SW 1271 (cell line): ENCODE measurements at regions not wholly inside any gene's neighbourhood (a gene's known extent, or its start where the extent isn't known, plus 50 kb on each side); places are given as distances from the start of the nearest gene placed in this dataset.
"Not testable (repeated sequence)": the region's sequence is repeated elsewhere in the genome, so short reads cannot be mapped to it uniquely, and the experiment has no call there.

Experiments used
- DNase-seq, 2 experiments: peaks; one replicate each; lab custom pipeline; 2025; lab: John Stamatoyannopoulos, UW

DNA sequence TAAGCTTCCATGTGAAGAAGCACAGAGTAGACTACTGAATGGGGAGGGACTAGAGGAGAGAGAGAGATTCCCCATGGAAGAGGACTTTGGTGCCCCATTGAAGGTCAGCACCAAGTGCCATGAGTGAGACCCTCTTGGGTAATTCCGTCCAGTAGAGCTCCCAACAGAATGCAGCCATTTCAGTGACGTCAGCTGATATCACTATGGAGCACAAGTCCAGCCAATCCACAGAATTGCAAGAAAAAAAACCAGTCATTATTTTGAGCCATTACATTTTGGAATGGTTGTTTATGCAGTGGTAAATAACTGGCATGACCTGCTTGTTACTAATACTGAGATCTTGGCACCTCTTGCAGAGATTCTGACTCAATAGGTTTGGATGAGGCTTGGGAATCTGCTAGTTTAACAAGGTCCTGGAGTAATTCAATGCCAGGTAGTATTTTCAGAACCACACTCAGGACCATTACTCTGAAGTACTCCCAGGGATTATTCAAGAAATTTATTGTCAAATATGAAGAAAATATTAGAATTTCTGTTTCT, 52.6 kb upstream of the SP8 start:
- DNase-seq, result no peak

DNA sequence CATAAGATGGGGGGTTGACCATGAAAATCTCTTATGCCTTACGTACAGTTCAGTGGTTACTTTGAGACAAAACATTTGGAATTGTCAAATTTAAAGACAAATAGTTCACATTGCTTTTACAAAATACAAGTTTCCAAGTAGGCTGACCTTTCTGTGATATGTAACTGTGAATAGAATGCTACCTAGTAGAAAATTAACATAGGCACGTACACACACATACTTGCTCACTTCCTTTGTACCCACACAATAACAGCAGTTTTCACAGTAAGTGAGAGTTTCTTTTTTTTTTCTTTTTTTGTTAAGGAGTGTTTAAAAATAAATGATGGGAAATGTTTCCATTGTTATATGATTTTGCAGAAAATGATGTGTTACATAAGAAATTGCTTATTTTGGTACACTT, 53.3 kb upstream of the SP8 start:
- DNase-seq, result no peak

DNA sequence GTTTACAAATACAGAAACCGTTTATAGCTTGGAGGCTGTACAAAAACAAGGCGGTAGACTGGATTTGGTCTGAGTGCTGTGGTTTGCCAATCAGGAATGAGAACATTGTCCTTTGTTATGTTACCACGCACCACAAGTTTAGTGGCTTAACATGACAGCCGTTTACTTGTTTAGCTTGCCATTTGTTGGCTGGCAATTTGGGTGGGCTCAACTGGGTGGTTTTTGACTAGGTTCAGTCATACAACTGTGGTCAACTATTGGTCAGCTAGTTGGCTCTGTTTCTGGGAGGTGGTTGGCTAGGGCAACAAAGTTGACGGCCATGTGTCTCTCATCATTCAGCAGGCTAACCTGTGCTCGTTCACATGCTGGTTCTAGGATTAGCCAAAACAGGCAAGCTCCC, 60.1 kb upstream of the SP8 start:
- DNase-seq, result no peak

DNA sequence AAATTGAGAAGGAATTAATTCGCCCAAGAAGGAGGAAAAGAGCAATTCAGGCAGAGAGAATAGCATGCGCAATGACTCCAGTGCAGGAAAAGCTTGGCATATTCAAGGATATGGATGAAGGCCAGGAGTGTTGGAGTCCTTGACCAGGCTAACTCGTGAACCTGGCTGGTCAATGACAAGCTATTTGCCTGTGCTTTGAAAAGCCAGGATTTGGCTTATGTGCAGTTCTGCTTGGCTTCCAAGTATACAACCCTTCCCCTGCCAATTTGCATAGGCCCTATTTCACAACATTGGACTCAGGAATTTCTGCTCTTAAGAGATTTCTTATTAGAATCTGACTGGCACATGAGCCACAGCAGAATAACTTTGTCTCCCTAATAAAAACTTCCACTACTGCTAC, 72.3 kb upstream of the SP8 start:
- no peak for DNase-seq

- no peak for DNase-seq
Measured at GRCh38 chr7:20861468-20861867, 74.8 kb upstream of the SP8 start.

- DNase-seq, result no peak
Measured at GRCh38 chr7:20862554-20862953, 75.9 kb upstream of the SP8 start.

DNA sequence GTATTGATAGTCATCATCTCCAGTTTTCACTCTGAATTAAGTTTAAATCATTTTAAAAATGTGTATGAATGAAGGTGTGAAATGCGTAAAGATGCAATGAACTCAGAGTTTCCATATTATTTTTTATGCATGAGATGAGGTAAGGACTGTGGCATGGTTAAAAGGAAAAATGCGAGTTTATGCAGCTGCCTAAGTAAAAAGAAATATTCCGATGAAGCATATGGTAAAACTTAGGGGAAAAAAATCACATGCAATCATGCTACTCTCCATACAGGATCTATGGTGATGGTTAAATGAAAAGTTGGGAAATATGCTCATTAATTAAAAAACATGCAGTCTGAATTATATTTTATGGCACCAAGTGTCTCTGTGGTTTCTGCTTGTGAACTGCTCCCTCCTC, 77.5 kb upstream of the SP8 start:
- DNase-seq, result no peak

DNA sequence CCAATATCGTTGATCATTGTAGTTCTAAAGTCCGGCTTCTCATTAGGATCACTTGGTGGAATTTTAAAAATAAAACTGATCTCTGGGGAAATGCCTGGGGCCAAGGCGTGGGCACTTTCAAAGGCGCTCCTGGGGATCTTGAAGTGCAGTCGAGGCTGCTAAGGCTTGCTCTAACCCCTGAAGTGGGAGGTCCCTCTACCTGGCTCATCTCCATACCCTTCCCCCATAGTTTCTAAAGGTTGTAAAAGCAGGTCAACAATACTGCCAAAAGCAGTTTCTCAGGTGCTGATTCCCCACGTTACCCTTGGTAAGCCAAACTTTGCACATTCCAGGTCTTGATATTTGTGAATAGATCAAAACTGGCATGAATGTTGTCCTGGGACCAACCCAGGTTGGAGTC, 79.0 kb upstream of the SP8 start:
- no peak for DNase-seq

GRCh38 chr7:20870977-20871376, 84.3 kb upstream of the SP8 start:
- DNase-seq, result no peak

- DNase-seq, result no peak
Measured at GRCh38 chr7:20892776-20893175, 106.1 kb upstream of the SP8 start.

DNA sequence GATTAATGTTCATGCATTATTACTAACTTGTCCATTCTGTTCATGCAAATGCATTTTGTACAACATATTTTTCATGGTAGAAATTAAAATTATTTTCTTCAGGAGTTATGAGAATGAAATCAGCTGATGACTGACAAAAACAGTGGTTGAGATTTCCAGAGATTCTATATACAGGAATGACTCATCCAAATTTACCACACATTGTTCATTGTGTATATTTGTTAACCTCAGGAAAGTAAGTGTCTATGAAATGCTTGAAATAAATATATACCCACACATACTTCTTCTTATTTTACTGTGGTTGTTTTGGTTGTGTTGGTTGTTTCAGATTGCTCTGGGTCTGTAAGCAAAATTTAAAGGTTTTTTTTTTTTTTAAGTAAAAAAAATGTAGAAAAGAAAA, 108.1 kb upstream of the SP8 start:
- DNase-seq, result no peak

GRCh38 chr7:20895563-20895962, 108.9 kb upstream of the SP8 start:
- no peak for DNase-seq

DNA sequence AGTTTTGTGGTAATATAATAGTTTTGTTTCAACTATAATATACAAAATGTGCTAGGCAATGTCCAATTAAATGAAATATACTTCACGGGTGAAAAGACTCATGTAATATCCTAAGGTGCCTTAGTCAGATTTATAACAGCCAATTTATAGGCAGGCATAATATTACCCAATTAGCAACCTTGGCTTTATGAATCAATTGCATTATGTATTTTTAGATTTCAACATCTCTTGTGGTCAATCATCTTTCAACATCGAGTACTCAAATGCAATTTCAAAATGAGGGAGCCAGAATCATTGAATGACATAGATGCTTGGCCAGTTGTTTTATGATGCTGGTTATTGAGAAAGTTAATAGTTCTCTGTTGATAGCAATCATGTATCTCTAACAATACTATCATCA, 110.3 kb upstream of the SP8 start:
- DNase-seq, result no peak

GRCh38 chr7:20906801-20907453, 120.2 kb upstream of the SP8 start:
- no peak for DNase-seq

DNA sequence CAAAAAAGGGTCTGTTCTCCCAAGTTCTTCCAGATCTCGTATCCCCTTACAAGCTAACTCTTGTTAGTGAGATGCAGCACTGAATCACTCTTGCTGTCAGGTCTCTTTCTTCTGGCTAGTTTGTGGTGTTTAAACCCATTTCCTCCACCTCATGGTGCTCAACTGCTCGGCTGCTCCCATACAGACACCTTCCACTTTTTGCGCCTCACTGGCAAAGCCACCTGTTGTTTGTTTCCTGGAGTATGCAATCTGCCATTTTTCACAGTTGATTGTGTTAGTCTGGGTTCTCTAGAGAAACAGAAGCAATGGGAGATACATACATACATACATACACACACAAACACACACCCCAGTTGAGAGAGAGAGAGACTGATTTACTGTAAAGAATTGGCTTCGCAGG, 124.4 kb upstream of the SP8 start:
- no peak for DNase-seq

DNA sequence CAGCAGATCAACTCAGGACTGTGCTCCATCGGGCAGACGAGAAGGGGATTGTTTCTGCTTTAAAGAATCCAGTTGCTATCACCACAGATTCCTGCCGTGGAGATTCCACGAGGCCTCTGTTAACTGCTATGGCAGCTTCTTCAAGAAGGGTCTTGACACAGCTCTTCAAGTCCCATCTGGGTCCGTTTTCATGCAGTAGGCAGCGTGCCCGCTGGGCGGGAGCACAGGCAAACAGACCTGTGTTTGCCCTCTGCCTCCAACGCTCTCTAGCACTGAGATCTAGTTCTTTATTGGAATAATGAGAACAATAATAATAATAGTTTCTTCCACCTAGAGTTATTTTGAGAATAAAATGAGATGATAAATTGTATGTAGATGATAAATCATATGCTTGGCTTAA, 127.2 kb upstream of the SP8 start:
- no peak for DNase-seq

DNA sequence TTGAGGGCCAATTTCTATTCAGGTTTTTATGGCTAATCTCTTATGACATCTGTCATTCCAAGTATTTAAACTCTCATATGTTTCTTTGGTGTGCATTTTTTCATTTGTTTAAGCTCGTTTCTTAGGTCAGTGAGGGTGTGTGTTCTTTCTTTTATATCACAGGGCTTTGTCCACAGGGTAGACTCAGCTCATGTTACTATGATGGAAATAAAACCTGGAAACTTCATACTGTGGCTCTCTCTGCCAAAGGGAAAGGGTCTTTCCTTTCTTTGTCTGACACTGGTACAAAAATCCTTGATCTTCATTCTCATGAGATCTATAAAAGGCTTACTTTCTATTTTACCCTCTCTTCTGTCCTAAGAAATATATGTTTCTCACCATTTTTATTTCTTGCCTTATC, 129.6 kb upstream of the SP8 start:
- DNase-seq, result no peak

DNA sequence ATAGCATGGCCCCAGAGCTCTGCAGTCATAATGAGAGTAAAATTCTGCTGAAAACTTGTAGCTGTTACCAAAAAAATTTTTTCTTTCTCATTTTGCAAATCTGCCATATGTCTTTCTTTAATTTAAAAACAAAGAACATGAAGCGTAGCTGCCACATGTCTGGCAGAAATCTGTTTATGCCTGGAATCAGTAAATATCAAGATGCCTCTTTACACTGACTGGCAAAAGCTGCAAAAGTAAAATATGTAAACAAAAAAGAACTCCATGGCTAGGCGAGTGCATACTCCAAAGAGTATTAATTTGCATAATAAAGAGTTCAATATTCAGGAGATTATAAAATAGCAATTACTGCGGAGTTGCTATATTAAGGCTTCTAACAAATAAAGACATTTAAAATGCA, 130.9 kb upstream of the SP8 start:
- no peak for DNase-seq

- no peak for DNase-seq
Measured at GRCh38 chr7:20918156-20918555, 131.5 kb upstream of the SP8 start.

GRCh38 chr7:20927178-20927577, 140.5 kb upstream of the SP8 start:
- DNase-seq, result not testable (repeated sequence)

DNA sequence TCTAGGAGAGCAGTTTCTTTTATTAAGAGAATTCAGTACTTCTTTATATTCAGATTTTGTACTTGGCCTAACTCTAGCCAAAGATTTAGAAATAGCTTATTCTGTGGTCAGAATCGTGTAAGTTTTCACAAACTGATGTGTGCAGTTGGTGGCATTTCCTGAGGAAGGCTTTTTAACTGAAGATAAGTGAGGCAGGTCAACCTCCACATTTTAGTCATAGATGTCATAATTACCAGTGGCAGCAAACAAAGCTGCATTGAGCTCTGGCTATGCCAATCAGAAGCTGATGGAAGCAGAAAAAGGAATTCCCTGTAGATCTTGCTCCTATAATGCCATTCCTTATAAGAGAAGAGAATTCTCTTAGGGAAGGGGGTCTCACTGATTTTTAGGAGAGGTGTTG, 141.3 kb upstream of the SP8 start:
- no peak for DNase-seq

DNA sequence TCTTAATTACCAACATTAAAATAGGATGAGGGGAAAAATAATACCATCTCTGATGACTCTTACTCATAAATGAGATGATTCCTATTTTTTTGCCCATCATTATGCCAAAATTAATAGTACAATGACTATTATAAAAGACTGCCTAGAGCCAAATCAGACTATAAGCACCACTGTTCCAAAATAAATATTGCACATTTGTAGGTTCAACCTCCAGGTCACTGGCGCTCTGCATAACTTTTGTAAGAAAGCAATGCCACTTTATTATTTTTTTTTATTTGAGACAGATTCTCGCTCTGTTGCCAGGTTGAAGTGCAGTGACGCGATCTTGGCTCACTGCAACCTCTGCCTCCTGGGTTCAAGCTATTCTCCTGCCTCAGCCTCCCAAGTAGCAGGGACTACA, 142.5 kb upstream of the SP8 start:
- DNase-seq, result no peak

DNA sequence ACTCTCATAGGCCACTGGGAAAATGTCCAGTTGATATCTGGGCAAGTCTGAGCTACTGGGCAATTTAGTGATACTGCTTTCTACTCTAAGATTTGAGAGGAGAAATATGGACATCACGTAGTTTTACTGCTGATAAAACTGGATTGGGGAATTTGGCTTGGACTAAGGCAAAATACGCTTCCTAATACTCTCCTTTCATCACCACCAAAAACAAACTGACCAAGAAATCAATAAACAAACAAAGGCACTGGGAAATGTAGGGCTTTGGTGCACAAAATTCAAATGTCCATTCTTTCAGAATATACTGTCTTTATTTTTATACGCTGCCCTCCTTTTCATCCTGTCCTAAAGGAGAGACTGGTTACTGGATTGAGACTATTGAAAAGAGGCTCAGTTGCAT, 145.1 kb upstream of the SP8 start:
- no peak for DNase-seq

GRCh38 chr7:20932785-20933527, 146.3 kb upstream of the SP8 start:
- no peak for DNase-seq
